Lower leg skin (tissue), 3 donors: ENCODE measurements at regions not wholly inside any gene's neighbourhood (a gene's known extent, or its start where the extent isn't known, plus 50 kb on each side); places are given as distances from the start of the nearest gene placed in this dataset.
"Not testable (repeated sequence)": the region's sequence is repeated elsewhere in the genome, so short reads cannot be mapped to it uniquely, and the experiment has no call there.

Experiments used
- CTCF ChIP-seq, 3 donors: fragments of 450-650 bp; IDR thresholded peaks; one replicate each; pipeline ENCODE4 v1.5.1; 2016; ENCODE audit warnings: antibody characterized with exemption in 3 of 3, mild to moderate bottlenecking in 3 of 3, moderate library complexity in 2 of 3
- POLR2A ChIP-seq, 2 donors: fragments of 450-650 bp; IDR thresholded peaks; one replicate each; pipeline ENCODE4 v1.6.1; 2016 to 2017; ENCODE audit warnings: antibody characterized with exemption in 2 of 2, mild to moderate bottlenecking in 1 of 2, moderate library complexity in 1 of 2

GRCh38 chr14:28641189-28641588, 125.4 kb upstream of the FOXG1 start:
- TF ChIP-seq CTCF, POLR2A (IDR thresholded peaks at IDR 0.05): not testable (repeated sequence)
